Parathyroid adenoma (tissue), 2 donors: ENCODE measurements at regions not wholly inside any gene's neighbourhood (a gene's known extent, or its start where the extent isn't known, plus 50 kb on each side); places are given as distances from the start of the nearest gene placed in this dataset.
"Not testable (repeated sequence)": the region's sequence is repeated elsewhere in the genome, so short reads cannot be mapped to it uniquely, and the experiment has no call there.

Experiments used
- H2AFZ ChIP-seq: fragments of 300-600 bp; sonication (generic); one replicate; pipeline ENCODE4 v1.7.0; 2017; ENCODE audit warnings: antibody characterized with exemption, mild to moderate bottlenecking
- H3K27ac ChIP-seq: fragments of 300-600 bp; sonication (generic); one replicate; pipeline ENCODE4 v1.7.0; 2017
- H3K27me3 ChIP-seq: fragments of 300-600 bp; sonication (generic); one replicate; pipeline ENCODE4 v1.7.0; 2017; ENCODE audit warnings: low read length; ENCODE audit not compliant: control insufficient read depth, insufficient read depth
- H3K36me3 ChIP-seq: fragments of 300-600 bp; sonication (generic); one replicate; pipeline ENCODE4 v1.7.0; 2017; ENCODE audit warnings: low read length; ENCODE audit not compliant: control insufficient read depth, insufficient read depth
- H3K4me1 ChIP-seq: fragments of 300-600 bp; sonication (generic); one replicate; pipeline ENCODE4 v1.7.0; 2017; ENCODE audit warnings: control low read depth
- H3K4me2 ChIP-seq: fragments of 300-600 bp; sonication (generic); one replicate; pipeline ENCODE4 v1.7.0; 2017; ENCODE audit warnings: low read length
- H3K4me3 ChIP-seq: fragments of 300-600 bp; sonication (generic); one replicate; pipeline ENCODE4 v1.7.0; 2017; ENCODE audit warnings: low read depth, low read length
- H3K79me2 ChIP-seq: fragments of 300-600 bp; sonication (generic); one replicate; pipeline ENCODE4 v1.7.0; 2017; ENCODE audit warnings: control low read depth
- H3K9ac ChIP-seq: fragments of 300-600 bp; sonication (generic); one replicate; pipeline ENCODE4 v1.7.0; 2017; ENCODE audit warnings: mild to moderate bottlenecking
- H3K9me3 ChIP-seq: fragments of 300-600 bp; sonication (generic); one replicate; pipeline ENCODE4 v1.7.0; 2017; ENCODE audit warnings: low read length; ENCODE audit not compliant: control insufficient read depth
- CTCF ChIP-seq: fragments of 300-600 bp; sonication (generic); IDR thresholded peaks from one replicate; pipeline ENCODE4 v1.7.0; 2017; ENCODE audit warnings: antibody characterized with exemption, mild to moderate bottlenecking
- donor health status: primary hyperparathyroidism.

GRCh38 chr2:220373878-220374277, 746.4 kb downstream of the SLC4A3 start:
- Histone ChIP-seq H3K4me2 (no peak overlapping the region), H3K9ac (no peak overlapping the region), H3K9me3 (no peaks in the 10 kb centered on the region), H3K27me3 (no peaks in the 10 kb centered on the region), H3K27ac (no peak overlapping the region), H3K36me3 (no peaks in the 10 kb centered on the region), H3K79me2 (no peaks in the 10 kb centered on the region), H2AFZ (no peak overlapping the region), H3K4me3 (no peak overlapping the region), H3K4me1 (no peaks in the 10 kb centered on the region)
- TF ChIP-seq CTCF: no peak

GRCh38 chr2:220374282-220374681, 746.9 kb downstream of the SLC4A3 start:
- Histone ChIP-seq H3K79me2 (no peaks in the 10 kb centered on the region), H3K9ac (no peak overlapping the region), H3K9me3 (no peaks in the 10 kb centered on the region), H2AFZ (no peak overlapping the region), H3K36me3 (no peaks in the 10 kb centered on the region), H3K27ac (no peak overlapping the region), H3K4me2 (no peak overlapping the region), H3K27me3 (no peaks in the 10 kb centered on the region), H3K4me3 (no peak overlapping the region), H3K4me1 (no peaks in the 10 kb centered on the region)
- no peak for TF ChIP-seq CTCF

- no peak overlapping the region for H3K27ac ChIP-seq
- no peak overlapping the region for H3K4me2 ChIP-seq
- no peaks in the 10 kb centered on the region for H3K79me2 ChIP-seq
- no peaks in the 10 kb centered on the region for H3K36me3 ChIP-seq
- H2AFZ ChIP-seq: no peak overlapping the region
- TF ChIP-seq CTCF: no peak
- H3K9me3 ChIP-seq: no peaks in the 10 kb centered on the region
- no peak overlapping the region for H3K4me3 ChIP-seq
- no peak overlapping the region for H3K9ac ChIP-seq
- H3K4me1 ChIP-seq: no peaks in the 10 kb centered on the region
- H3K27me3 ChIP-seq: no peaks in the 10 kb centered on the region
Observed at GRCh38 chr2:220377482-220378155, 750.2 kb downstream of the SLC4A3 start.

GRCh38 chr2:220387758-220388157, 760.3 kb downstream of the SLC4A3 start:
- H3K4me1 ChIP-seq, H2AFZ ChIP-seq, H3K4me2 ChIP-seq, H3K9ac ChIP-seq, H3K27ac ChIP-seq, H3K36me3 ChIP-seq, H3K4me3 ChIP-seq, H3K79me2 ChIP-seq, H3K9me3 ChIP-seq, H3K27me3 ChIP-seq: not testable (repeated sequence)

GRCh38 chr2:220393711-220394110, 766.3 kb downstream of the SLC4A3 start:
- H2AFZ ChIP-seq: no peak overlapping the region
- no peak for TF ChIP-seq CTCF
- no peaks in the 10 kb centered on the region for H3K36me3 ChIP-seq
- H3K4me1 ChIP-seq: no peaks in the 10 kb centered on the region
- no peak overlapping the region for H3K27ac ChIP-seq
- H3K9me3 ChIP-seq: no peaks in the 10 kb centered on the region
- no peak overlapping the region for H3K4me2 ChIP-seq
- H3K79me2 ChIP-seq: no peaks in the 10 kb centered on the region
- no peaks in the 10 kb centered on the region for H3K27me3 ChIP-seq
- no peak overlapping the region for H3K4me3 ChIP-seq
- H3K9ac ChIP-seq: no peak overlapping the region
